ENCODE measurements at regions not wholly inside any gene's neighbourhood (a gene's known extent, or its start where the extent isn't known, plus 50 kb on each side); places are given as distances from the start of the nearest gene placed in this dataset.

GRCh38 chr7:68291710-68292109 lies 1295.1 kb downstream of the TYW1 start:
- TF ChIP-seq CTCF (conservative IDR thresholded peaks at IDR 0.05; ENCODE audit: low read depth, low read length) (no peak), EZH2phosphoT487 (IDR thresholded peaks at IDR 0.05; ENCODE audit: borderline replicate concordance, low read length) (no peak), EZH2 (IDR thresholded peaks at IDR 0.05; ENCODE audit: low read length, unreplicated experiment) (no peak)
